DND-41 (cell line): ENCODE measurements at regions not wholly inside any gene's neighbourhood (a gene's known extent, or its start where the extent isn't known, plus 50 kb on each side); places are given as distances from the start of the nearest gene placed in this dataset.
"Not testable (repeated sequence)": the region's sequence is repeated elsewhere in the genome, so short reads cannot be mapped to it uniquely, and the experiment has no call there.

ENCODE experiments used
- CTCF ChIP-seq: IDR thresholded peaks from 2 replicates; pipeline ENCODE4 v1.5.1; 2012; ENCODE audit warnings: borderline replicate concordance, low read length, moderate library complexity, mild to moderate bottlenecking; ENCODE audit not compliant: poor library complexity, severe bottlenecking; ENCODE audit errors: extremely low read depth
- EZH2 ChIP-seq: IDR thresholded peaks from 3 replicates; pipeline ENCODE4 v1.6.1; 2012; ENCODE audit warnings: borderline replicate concordance, low read depth, mild to moderate bottlenecking, moderate library complexity, low read length, inconsistent platforms; ENCODE audit not compliant: severe bottlenecking

GRCh38 chr7:55721004-55721403, 141.5 kb downstream of the SEPTIN14 start:
- not testable (repeated sequence) for TF ChIP-seq EZH2, CTCF
